ENCODE measurements at regions not wholly inside any gene's neighbourhood (a gene's known extent, or its start where the extent isn't known, plus 50 kb on each side); places are given as distances from the start of the nearest gene placed in this dataset.
"Not testable (repeated sequence)": the region's sequence is repeated elsewhere in the genome, so short reads cannot be mapped to it uniquely, and the experiment has no call there.

DNA sequence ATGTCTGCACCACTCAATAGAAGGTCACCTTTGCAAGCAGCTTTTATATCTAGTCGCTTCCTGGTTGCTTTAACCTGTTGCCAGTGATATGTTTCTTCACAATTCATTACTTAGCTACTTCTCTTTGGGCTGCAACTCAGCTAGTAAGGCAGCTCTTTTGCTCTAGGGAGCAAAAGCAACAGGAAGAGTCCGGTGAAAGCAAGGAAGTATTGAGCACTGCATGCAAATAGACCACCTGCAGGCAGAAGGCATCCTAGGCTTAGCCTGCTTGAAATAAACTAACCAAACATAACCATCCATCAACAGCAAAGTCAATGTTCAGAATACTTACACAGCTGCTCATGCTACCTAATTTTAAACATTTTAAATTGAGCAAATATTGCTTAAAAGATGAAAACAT, 529.2 kb upstream of the LINC00305 start:
- intact Hi-C loops (cut with DNase I) = no loop called here
- no peak for DNase-seq

DNA sequence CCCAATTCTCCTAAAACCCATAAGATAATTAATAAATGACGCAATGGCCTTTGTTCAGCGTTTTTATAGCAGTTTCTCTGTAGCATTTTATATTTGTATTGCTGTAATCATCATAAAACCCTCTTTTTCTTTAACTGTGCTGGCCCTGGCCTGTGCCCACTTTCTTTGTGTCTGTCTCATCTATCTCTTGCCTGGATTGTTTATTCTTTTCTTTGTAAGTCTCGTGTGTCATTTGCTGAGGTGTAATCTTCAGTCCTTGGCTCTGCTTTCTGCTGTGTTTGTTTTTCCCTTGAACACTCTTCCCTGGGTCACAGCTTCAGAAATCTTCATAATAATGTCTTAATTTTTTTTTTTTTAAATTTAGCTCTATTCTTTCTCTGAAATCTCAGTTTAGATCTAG, 525.8 kb upstream of the LINC00305 start:
- intact Hi-C loops (cut with DNase I) = no loop called here
- no peak for DNase-seq

DNA sequence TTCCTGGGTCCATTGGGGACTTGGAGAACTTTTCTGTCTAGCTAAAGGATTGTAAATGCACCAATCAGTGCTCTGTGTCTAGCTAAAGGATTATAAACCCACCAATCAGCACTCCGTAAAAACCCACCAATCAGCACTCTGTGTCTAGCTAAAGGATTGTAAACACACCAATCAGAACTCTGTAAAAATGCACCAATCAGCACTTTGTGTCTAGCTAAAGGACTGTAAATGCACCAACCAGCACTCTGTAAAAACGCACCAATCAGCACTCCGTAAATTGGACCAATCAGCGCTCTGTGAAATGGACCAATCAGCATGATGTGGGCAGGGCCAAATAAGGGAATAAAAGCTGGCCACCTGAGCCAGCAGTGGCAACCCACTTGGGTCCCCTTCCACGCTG, 522.4 kb upstream of the LINC00305 start:
- not testable (repeated sequence) for DNase-seq

GRCh38 chr18:64668461-64668962, 519.6 kb upstream of the LINC00305 start:
- intact Hi-C loops (cut with DNase I) = no loop called here

More for the DNA sequence above, 522.4 kb upstream of the LINC00305 start:
- intact Hi-C loops (cut with DNase I) = not testable (repeated sequence)

GRCh38 chr18:64663086-64663485, 514.2 kb upstream of the LINC00305 start:
- no peak for DNase-seq
- intact Hi-C loops (cut with DNase I) = no loop called here

More at GRCh38 chr18:64668461-64668962, 519.6 kb upstream of the LINC00305 start:
- DNase-seq = no peak

DNA sequence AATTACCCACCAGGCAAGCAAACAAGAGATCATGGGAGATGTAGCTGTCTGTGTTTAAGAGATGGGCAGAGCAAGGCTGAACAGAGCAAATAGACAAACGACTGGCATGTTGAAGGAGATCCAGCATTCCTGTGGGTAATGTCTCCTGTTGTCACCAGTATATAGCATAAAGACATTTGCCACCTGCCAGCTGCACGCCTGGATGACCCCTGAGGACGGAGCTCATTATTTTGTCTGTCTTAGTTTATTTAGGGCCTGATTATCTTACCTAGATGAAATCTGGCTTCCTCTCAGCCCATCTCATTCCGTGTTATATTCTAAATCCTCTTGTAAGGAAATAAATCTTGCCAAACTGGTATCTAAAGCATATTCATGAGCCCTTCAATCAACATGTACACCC, 510.3 kb upstream of the LINC00305 start:
- no peak for DNase-seq
- intact Hi-C loops (cut with DNase I) = no loop called here

DNA sequence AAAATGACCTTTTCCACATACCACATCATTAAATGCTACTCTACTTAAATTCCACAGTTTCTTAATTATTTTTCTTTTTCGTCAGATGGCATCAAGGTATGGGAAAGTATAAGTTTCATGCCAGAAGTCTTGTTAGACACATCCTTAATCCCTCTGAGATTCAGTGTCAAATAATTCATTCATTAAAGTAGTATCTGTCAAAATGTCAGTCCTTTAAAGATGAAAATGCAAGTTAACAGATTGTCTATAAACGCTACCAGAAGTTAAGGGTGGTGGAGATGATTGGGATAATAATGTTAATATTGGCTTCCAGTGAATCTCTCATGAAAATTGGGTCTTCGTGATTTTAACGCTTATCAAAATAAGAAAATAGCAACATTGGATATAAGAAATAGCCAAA, 504.2 kb upstream of the LINC00305 start:
- intact Hi-C loops (cut with DNase I) = no loop called here
- no peak for DNase-seq

GRCh38 chr18:64650068-64650467, 501.2 kb upstream of the LINC00305 start:
- intact Hi-C loops (cut with DNase I) = no loop called here
- no peak for DNase-seq

- intact Hi-C loops (cut with DNase I) = no loop called here
- peak in 1 of 10 donors; percentile 55 for DNase-seq
Observed at GRCh38 chr18:64645753-64646152, 496.9 kb upstream of the LINC00305 start.

GRCh38 chr18:64639536-64639935, 490.6 kb upstream of the LINC00305 start:
- intact Hi-C loops (cut with DNase I) = no loop called here
- no peak for DNase-seq

- no peak for DNase-seq
- intact Hi-C loops (cut with DNase I) = no loop called here
Observed at GRCh38 chr18:64620971-64621560, 472.2 kb upstream of the LINC00305 start.

DNA sequence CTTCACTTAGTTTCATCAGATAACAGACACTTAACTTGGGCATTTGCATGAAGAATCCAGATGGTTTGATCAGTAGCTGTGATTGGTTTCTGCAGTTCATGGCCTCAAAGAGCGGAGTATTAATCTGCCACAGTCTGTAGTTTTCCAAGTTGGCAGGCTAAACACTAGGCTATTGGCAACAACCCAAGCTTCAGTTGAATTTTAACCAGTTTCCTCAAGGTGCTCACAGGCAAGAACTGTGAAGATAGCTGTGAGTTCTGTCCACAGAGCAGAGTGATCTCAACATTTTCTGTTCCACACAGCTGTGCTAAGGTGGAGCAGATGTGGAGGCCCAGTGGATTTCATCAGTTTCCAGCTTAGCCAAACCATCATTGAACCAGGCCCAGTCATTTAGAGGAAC, 469.5 kb upstream of the LINC00305 start:
- no peak for DNase-seq
- intact Hi-C loops (cut with DNase I) = no loop called here

DNA sequence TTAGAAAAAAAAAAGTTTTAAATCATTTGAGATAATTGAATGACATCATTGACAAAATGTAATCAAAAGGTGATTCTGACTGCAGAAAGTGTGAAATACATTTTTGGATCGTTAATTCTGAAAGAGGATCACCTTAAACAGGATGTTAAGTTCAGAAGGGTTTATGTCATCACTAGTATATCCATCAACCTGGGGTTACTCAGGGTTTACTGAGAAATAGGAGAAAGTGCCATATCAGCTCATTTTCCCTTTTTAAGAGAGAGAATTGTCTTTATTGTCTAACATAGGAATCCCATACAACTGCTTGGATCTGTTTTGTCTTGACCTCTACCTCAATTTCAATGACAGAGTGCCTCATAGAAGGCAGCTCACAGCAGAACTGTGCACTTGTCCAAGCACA, 466.1 kb upstream of the LINC00305 start:
- intact Hi-C loops (cut with DNase I) = no loop called here
- DNase-seq = no peak

GRCh38 chr18:64614446-64614845, 465.6 kb upstream of the LINC00305 start:
- intact Hi-C loops (cut with DNase I) = no loop called here
- no peak for DNase-seq

DNA sequence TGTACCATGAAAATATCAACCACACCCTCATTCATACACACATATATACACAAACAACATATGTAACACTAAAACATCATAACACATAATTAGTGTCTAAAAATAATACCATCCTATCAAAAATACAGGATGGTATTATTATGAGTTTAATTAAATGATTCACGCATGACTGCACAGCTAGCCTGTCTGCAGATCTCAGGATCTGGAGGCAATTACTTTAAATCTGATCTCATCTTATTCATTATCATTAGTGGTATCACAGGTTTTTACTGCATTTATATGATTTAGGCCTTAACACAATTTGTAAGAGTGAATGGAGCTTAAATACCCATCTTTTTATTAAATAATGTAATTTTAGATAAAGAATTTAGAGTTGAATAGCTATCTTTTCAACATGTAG, 443.4 kb upstream of the LINC00305 start:
- no peak for DNase-seq
- intact Hi-C loops (cut with DNase I) = no loop called here

- intact Hi-C loops (cut with DNase I) = no loop called here
- no peak for DNase-seq
Observed at GRCh38 chr18:64589000-64589399, 440.1 kb upstream of the LINC00305 start.

GRCh38 chr18:64566456-64566855, 417.6 kb upstream of the LINC00305 start:
- intact Hi-C loops (cut with DNase I) = no loop called here
- no peak for DNase-seq

GRCh38 chr18:64562651-64563050, 413.8 kb upstream of the LINC00305 start:
- intact Hi-C loops (cut with DNase I) = no loop called here

DNA sequence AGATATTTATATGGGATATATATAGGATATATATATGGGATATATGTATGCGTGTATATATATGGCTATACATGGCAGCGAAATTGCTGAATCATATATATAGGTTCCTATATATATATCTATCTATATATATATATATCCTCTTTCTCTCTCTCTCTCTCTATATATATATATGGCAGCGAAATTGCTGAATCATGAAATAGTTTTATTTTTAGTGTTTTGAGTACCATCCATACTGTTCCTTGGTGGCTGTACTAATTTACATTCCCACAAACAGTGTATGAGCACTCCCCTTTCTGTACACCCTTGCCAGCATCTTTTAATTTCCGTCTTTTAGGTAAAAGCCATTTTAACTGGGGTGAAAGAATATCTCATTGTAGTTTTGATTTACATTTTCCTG, 397.6 kb upstream of the LINC00305 start:
- intact Hi-C loops (cut with DNase I) = no loop called here
- DNase-seq = no peak

More at GRCh38 chr18:64562651-64563050, 413.8 kb upstream of the LINC00305 start:
- no peak for DNase-seq

- intact Hi-C loops (cut with DNase I) = no loop called here
- DNase-seq = no peak
Observed at GRCh38 chr18:64539847-64540246, 391.0 kb upstream of the LINC00305 start.

DNA sequence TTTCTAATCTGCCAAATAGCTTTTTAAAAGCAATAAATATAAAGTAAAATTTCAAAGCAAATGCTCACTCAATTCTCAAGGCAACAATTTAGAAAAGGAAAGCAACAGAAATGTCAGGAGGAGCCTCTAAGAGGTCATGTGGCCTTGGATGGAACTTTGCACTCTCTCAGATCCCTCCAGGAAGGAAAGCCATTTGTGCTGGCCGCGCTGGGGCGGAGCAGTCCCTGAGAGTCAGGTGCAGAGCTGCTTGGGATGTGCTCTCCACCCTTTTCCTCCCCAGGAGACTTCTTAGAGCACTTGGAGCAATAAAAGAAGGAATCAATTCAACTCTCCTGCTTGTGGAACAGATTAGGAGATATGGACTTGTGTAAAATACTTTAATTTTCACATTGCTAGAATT, 379.8 kb upstream of the LINC00305 start:
- no peak for DNase-seq
- intact Hi-C loops (cut with DNase I) = no loop called here

- intact Hi-C loops (cut with DNase I) = no loop called here
- DNase-seq = no peak
Observed at GRCh38 chr18:64519201-64519600, 370.3 kb upstream of the LINC00305 start.

GRCh38 chr18:64518191-64518590, 369.3 kb upstream of the LINC00305 start:
- intact Hi-C loops (cut with DNase I) = no loop called here
- no peak for DNase-seq

Data from posterior cingulate gyrus (tissue), 11 donors.